Activated naive CD8-positive, alpha-beta T cell treated with anti-CD3 and anti-CD28 coated beads, Interleukin-2, amount 50 U/mL, for 24 hours (primary cell): ENCODE measurements at regions not wholly inside any gene's neighbourhood (a gene's known extent, or its start where the extent isn't known, plus 50 kb on each side); places are given as distances from the start of the nearest gene placed in this dataset.

Experiments
- ATAC-seq: fragments of 150-1000 bp; cut with Tn5 transposase; one replicate; pipeline ENCODE4 v1.10.0; 2021
- DNase-seq: peaks from one replicate; pipeline ENCODE4 v3.0.0; 2021
- H3K27ac Mint-ChIP-seq: one replicate; pipeline ENCODE4 v1.8.0; 2021; ENCODE audit warnings: mild to moderate bottlenecking, mixed read lengths
- H3K27me3 Mint-ChIP-seq: one replicate; pipeline ENCODE4 v1.8.0; 2021; ENCODE audit warnings: mixed read lengths
- H3K36me3 Mint-ChIP-seq: one replicate; pipeline ENCODE4 v1.8.0; 2021; ENCODE audit warnings: low read depth, mixed read lengths
- H3K4me1 Mint-ChIP-seq: one replicate; pipeline ENCODE4 v1.8.0; 2021; ENCODE audit warnings: mixed read lengths
- H3K4me3 Mint-ChIP-seq: one replicate; pipeline ENCODE4 v1.8.0; 2021; ENCODE audit warnings: mild to moderate bottlenecking, moderate library complexity, mixed read lengths
- H3K9me3 Mint-ChIP-seq: one replicate; pipeline ENCODE4 v1.8.0; 2021; ENCODE audit warnings: mixed read lengths

- H3K27ac Mint-ChIP-seq = no peak overlapping the region
- peaks cover 47% of the 10 kb centered on the region for H3K27me3 Mint-ChIP-seq
- peaks cover under 1% of the 10 kb centered on the region for H3K4me1 Mint-ChIP-seq
- H3K36me3 Mint-ChIP-seq = peaks cover under 1% of the 10 kb centered on the region
- DNase-seq = no peak
- ATAC-seq = no peak
- H3K4me3 Mint-ChIP-seq = no peak overlapping the region
- H3K9me3 Mint-ChIP-seq = no peaks in the 10 kb centered on the region
These were observed 75.2 kb downstream of the RHCG start for GRCh38 chr15:89421219-89421618.

GRCh38 chr15:89419370-89419984 lies 76.9 kb downstream of the RHCG start:
- H3K4me3 Mint-ChIP-seq = no peak overlapping the region
- no peaks in the 10 kb centered on the region for H3K9me3 Mint-ChIP-seq
- ATAC-seq = no peak
- H3K4me1 Mint-ChIP-seq = peaks cover 3% of the 10 kb centered on the region
- no peak overlapping the region for H3K27ac Mint-ChIP-seq
- DNase-seq = peak; percentile 50
- H3K27me3 Mint-ChIP-seq = peaks cover 60% of the 10 kb centered on the region
- peaks cover 2% of the 10 kb centered on the region for H3K36me3 Mint-ChIP-seq

GRCh38 chr15:89417206-89417725 lies 79.1 kb downstream of the RHCG start:
- DNase-seq (no peak), ATAC-seq (no peak)
- peaks cover 3% of the 10 kb centered on the region for H3K4me1 Mint-ChIP-seq
- H3K4me3 Mint-ChIP-seq = no peak overlapping the region
- H3K27me3 Mint-ChIP-seq = peaks cover 78% of the 10 kb centered on the region
- no peak overlapping the region for H3K27ac Mint-ChIP-seq
- H3K9me3 Mint-ChIP-seq = no peaks in the 10 kb centered on the region
- H3K36me3 Mint-ChIP-seq = peaks cover 2% of the 10 kb centered on the region

DNA sequence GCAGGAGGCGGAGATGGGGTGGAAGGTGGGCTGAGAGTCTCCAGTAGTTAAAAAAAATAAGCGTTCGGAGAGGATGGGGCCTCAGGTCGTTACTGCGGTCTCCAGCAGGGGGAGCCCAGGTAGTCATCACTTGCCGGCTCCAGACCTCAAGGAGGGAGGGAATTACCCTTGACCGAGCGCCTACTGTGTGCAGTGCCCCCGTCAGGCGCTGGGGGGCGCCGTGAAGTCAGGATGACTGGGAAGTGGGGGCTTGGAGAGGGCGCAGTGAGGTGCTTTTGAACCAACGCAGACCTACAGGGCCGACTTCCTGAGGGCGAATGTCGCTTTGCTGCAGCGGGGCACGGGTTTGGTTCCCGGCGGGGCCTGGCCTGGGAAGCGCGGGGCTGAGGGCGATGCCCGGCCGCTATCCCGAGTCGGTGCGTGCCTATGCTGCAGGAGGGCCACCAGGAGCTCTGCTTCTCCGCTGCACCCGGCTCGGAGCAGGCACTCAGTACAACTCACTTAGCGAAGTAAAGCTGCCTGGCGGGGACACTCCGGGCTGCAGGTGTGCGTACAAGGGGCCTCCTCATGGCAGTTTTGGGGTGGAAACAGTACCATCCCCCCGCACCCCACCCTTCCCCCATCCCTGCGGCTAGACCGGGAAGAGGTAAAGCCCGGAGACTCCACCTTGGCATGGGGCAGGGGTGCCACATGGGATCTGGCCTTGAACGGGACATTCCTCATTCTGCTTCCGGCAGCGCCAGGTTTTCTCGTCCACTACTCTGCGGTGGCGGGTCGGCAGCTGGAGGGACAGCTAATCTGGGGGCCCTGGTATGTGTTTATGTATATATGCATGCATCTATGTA lies 79.8 kb downstream of the RHCG start:
- Mint-ChIP-seq H3K27me3 (peaks cover 83% of the 10 kb centered on the region), H3K4me3 (no peak overlapping the region)
- peak; percentile 89 for ATAC-seq

GRCh38 chr15:89414571-89414970 lies 79.9 kb upstream of the POLG start:
- DNase-seq (no peak), ATAC-seq (no peak)
- Mint-ChIP-seq H3K9me3 (no peaks in the 10 kb centered on the region), H3K27ac (no peak overlapping the region), H3K36me3 (peaks cover 2% of the 10 kb centered on the region), H3K4me1 (peaks cover 12% of the 10 kb centered on the region), H3K27me3 (peaks cover 85% of the 10 kb centered on the region), H3K4me3 (no peak overlapping the region)

More for the DNA sequence above, 79.8 kb downstream of the RHCG start:
- Mint-ChIP-seq H3K4me1 (peaks cover 3% of the 10 kb centered on the region), H3K27ac (no peak overlapping the region), H3K9me3 (no peaks in the 10 kb centered on the region), H3K36me3 (peaks cover 2% of the 10 kb centered on the region)
- peak; percentile 89 for DNase-seq

- Mint-ChIP-seq H3K9me3 (no peaks in the 10 kb centered on the region), H3K4me3 (no peak overlapping the region), H3K36me3 (peaks cover 2% of the 10 kb centered on the region), H3K4me1 (peaks cover 19% of the 10 kb centered on the region), H3K27me3 (peaks cover 86% of the 10 kb centered on the region), H3K27ac (no peak overlapping the region)
- DNase-seq (no peak), ATAC-seq (no peak)
These were observed 79.3 kb upstream of the POLG start for GRCh38 chr15:89413877-89414276.

DNA sequence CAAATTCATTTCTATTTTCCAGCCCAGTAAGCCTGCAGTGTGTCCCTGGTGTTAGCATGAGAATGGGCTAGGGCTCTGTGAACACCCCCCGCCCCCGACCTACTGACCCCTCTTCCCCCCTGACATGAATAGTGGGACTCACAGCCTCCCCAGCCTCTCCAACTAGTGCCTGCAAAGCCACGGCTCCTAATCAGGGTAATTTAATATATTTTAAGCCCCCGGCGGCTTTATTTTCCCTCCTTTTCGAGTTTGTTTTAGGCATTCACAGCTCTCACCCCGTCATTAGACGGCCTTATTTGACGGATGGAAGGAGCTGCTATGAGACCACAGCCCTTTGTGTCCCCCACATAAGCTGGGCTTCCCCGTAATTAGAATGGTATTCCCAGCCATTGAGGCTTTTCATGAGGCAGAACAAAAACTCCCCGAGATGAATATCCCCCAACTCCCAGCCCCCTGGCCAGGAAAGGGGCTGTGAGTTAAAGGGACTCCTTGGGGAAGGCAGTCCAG lies 78.3 kb upstream of the POLG start:
- DNase-seq (no peak), ATAC-seq (no peak)
- peaks cover 2% of the 10 kb centered on the region for H3K36me3 Mint-ChIP-seq
- H3K9me3 Mint-ChIP-seq = no peaks in the 10 kb centered on the region
- peaks cover 28% of the 10 kb centered on the region for H3K4me1 Mint-ChIP-seq
- peaks cover 89% of the 10 kb centered on the region for H3K27me3 Mint-ChIP-seq
- H3K27ac Mint-ChIP-seq = no peak overlapping the region
- H3K4me3 Mint-ChIP-seq = no peak overlapping the region

DNA sequence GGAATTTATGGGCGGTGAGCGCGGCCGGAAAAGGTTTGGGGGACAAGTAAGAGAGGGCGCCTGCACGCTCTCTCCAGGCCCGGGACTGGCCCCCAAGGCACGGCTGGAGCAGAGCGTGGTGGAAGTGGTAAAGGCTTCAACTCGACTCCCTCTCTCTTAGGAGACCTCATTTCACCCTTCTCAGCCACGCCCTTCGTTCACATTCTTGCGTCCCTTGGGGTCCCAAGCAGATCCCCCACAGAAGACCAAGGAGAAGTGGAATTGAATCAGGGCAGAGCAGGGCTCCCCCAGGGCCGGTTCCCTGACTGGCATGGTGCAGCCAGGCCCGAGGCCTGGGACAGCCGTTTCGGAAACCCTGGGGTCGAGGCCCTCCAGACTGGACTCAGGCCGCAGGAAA lies 75.4 kb upstream of the POLG start:
- H3K27me3 Mint-ChIP-seq = peaks cover 96% of the 10 kb centered on the region
- ATAC-seq (no peak), DNase-seq (no peak)
- H3K36me3 Mint-ChIP-seq = no peaks in the 10 kb centered on the region
- no peak overlapping the region for H3K4me3 Mint-ChIP-seq
- H3K27ac Mint-ChIP-seq = no peak overlapping the region
- H3K9me3 Mint-ChIP-seq = no peaks in the 10 kb centered on the region
- peaks cover 40% of the 10 kb centered on the region for H3K4me1 Mint-ChIP-seq

GRCh38 chr15:89409184-89410038 lies 74.8 kb upstream of the POLG start:
- H3K27ac Mint-ChIP-seq = peak overlapping the region; percentile 35
- H3K4me1 Mint-ChIP-seq = peaks cover 40% of the 10 kb centered on the region
- H3K36me3 Mint-ChIP-seq = no peaks in the 10 kb centered on the region
- peak overlapping the region; percentile 72 for H3K4me3 Mint-ChIP-seq
- peaks cover 96% of the 10 kb centered on the region for H3K27me3 Mint-ChIP-seq
- DNase-seq (peak; percentile 13), ATAC-seq (no peak)
- H3K9me3 Mint-ChIP-seq = no peaks in the 10 kb centered on the region

DNA sequence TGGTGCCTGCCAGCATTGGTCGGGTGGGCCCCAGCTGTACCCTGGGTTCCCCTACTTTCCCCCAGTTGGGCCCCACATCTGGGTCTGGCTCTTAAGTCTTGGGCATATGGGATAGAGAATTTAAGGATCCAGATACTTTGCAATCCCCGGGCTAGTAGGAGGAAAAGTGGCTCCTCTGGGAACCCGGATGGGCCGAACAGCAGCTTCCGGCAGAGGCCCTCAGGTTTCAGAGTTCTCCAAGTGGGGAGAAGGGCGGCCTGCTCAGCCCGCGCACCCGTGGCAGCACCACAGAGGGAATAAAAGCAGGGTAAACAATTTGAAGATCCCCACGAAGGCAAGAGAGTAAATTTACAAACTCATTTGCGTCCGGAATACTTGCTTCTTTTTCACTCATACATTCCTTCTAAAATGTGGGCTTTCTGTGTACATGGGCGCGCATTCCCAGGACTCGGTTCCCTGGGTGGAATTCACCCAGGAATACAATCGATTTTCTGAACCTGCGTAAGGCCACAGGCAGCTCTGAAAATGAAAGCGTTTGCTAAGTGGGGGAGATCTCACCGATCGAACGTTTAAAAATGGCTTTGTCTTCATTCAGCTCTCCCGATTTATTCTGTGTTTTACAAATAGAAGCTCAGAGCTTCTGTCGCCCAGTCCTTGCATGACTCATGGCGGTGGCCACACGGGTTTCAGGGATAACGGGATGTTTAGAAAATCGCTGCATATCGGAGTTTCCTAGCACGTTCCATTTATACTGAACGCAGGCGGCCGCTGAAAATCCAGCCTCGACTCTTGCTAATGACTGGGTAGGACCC lies 74.0 kb upstream of the POLG start:
- Mint-ChIP-seq H3K4me1 (peaks cover 40% of the 10 kb centered on the region), H3K36me3 (no peaks in the 10 kb centered on the region), H3K27ac (no peak overlapping the region), H3K27me3 (peaks cover 96% of the 10 kb centered on the region), H3K9me3 (no peaks in the 10 kb centered on the region), H3K4me3 (peak overlapping the region; percentile 72)
- ATAC-seq = no peak
- no peak for DNase-seq

DNA sequence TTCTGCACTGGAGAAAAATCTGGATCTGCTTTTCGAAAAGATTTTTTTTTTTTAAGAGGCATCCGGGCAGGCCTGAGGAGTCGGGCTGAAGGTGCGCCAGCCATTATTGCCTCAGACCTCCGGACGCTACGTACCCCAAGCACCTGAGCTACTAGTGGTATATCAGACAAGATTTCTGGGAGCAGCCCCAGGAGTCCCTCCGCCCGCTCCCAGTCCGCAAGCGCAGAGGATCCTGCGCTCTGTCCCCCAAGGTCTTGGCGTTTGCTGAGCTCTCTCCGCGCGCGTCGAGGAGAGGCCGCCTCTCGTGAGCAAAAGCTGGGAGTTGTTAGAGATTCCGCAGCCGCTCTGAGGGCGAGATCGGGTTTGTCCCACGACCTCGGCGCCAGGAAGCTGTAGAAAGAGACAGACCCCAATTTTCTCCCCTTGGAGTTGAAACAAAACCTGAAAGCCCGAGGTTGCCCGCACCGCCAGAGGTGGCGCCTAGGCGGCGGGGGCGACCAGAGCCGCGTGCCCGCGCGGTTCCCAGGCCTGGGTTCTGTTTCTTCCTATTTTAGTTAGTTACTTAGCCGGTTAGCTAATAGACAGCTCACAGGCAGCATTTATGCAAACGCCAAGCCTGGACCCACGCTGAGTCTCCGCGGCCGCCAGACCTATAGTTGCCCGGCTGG lies 72.5 kb upstream of the POLG start:
- H3K9me3 Mint-ChIP-seq = no peaks in the 10 kb centered on the region
- ATAC-seq (no peak), DNase-seq (peak; percentile 30)
- peak overlapping the region; percentile 17 for H3K4me3 Mint-ChIP-seq
- peaks cover 95% of the 10 kb centered on the region for H3K27me3 Mint-ChIP-seq
- H3K4me1 Mint-ChIP-seq = peaks cover 40% of the 10 kb centered on the region
- no peak overlapping the region for H3K27ac Mint-ChIP-seq
- no peaks in the 10 kb centered on the region for H3K36me3 Mint-ChIP-seq

DNA sequence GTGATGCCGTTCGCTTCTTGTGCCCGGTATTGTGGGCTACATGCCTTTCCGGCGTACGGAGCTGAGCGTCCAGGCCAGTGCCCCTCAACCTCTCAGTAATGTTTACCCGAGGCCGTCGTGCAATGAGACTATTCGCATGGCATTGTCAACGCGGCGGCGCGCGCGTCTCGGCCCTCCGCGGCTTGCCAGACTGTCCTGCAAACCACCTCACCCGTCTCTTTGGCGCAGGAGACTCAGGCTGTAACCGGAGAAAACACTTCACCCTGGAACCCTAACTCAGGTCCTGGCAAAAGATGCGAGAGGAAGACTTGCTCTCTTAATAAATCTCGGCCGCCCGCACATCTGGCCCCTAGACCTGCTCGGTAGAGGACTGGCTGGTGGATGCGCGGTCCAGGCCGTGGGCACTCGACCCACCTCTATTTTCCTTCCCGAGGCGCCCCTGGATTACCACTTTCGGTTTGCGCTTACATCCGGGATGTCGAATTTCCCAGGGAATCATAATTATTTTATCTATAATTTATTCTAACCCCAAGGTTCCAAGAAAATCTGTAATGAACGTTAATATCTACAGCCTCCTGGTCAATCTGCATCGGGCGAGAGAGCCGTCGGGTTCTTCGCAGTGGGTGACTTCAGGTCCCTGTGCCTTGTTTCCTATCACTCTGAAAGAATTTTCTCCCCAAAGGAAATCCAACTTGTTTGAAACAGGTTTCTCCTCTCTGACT lies 71.8 kb upstream of the POLG start:
- Mint-ChIP-seq H3K4me1 (peaks cover 43% of the 10 kb centered on the region), H3K9me3 (no peaks in the 10 kb centered on the region), H3K36me3 (no peaks in the 10 kb centered on the region), H3K27me3 (peaks cover 96% of the 10 kb centered on the region), H3K4me3 (peak overlapping the region; percentile 17), H3K27ac (no peak overlapping the region)
- DNase-seq (no peak), ATAC-seq (no peak)

DNA sequence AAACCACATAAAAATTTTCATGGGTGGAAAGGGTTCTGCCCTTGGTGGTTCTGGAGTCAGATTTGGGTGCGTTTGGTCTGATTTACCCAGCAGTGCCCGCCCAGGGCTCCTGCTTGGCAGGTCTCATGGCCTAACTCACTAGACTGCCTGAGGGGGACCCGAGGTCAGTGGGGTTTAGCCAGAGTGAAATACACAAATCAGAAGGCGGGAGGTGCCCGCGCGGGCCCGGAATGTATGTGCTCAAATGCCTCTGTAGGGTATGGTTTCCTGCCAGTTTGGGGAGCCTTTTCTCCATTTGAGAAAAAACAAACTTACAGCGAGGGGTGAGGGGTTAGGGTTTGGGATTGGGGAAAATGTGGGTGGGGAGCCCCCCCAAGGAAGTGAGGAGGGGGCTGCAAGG lies 70.9 kb upstream of the POLG start:
- H3K9me3 Mint-ChIP-seq = no peaks in the 10 kb centered on the region
- no peaks in the 10 kb centered on the region for H3K36me3 Mint-ChIP-seq
- H3K27me3 Mint-ChIP-seq = peaks cover 96% of the 10 kb centered on the region
- H3K4me1 Mint-ChIP-seq = peaks cover 42% of the 10 kb centered on the region
- H3K4me3 Mint-ChIP-seq = no peak overlapping the region
- H3K27ac Mint-ChIP-seq = no peak overlapping the region
- ATAC-seq (no peak), DNase-seq (no peak)
